22Rv1 (cell line): ENCODE measurements at regions not wholly inside any gene's neighbourhood (a gene's known extent, or its start where the extent isn't known, plus 50 kb on each side); places are given as distances from the start of the nearest gene placed in this dataset.

Experiments
- H3K27ac ChIP-seq: fragments of 450-650 bp; 2 replicates; pipeline ENCODE4 v1.5.1; 2017
- CTCF ChIP-seq: fragments of 450-650 bp; IDR thresholded peaks from 2 replicates; pipeline ENCODE4 v1.5.1; 2017; ENCODE audit warnings: mild to moderate bottlenecking
- ZFX ChIP-seq: fragments of 450-650 bp; IDR thresholded peaks from 2 replicates; pipeline ENCODE4 v1.6.1; 2017; ENCODE audit warnings: antibody characterized with exemption, borderline replicate concordance

DNA sequence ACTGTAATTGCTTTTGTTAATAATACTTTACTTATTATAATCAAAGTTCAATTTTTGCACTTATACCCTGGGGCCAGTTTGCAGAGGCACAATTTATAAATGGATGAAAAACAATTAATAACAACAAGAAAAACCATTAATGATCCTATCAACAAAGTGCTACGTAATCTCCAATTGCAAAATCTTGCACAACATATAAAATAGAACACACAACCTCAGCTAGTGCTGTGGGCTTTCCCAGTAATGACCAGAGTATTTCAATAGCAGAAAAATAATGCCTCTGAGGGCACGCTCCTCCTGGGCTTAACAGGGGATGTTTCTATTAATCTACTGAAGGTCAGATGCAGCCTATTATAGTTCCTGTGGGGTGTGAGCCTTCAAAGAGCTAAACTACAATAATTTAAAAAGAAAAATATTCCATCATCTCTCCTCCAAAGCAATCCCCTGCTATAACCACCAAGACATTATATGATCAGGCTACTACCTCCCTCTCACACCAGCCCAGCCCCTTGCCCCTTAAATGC is 508.5 kb upstream of the SLIT2 start:
- H3K27ac ChIP-seq = no peak overlapping the region
- TF ChIP-seq ZFX = no peak
- TF ChIP-seq CTCF = no peak

DNA sequence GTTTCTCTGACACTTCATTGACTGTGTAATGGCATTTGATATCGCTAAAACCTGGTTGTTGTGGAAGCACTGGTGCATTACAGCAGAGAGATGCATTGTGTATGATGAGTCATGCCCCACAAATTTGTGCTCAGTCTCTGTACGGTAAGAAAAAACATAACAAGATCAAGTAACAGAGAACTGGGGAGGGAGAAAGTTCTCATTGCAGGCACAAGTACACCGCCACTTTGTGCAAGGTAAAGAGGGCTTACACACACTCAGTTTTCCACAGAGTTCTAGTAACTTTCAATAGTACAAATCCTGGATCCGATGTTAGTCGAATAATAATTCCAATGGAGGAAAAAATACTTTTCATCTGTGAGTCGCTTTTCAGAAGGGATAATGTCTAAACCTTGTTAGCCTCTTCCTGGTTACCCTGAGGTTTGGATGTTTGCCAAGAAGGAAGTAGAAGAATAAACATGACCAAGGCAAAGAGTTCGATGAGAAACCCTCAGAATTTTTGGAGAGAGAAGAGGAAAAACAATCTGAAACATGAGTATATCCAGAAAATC is 512.5 kb upstream of the SLIT2 start:
- H3K27ac ChIP-seq = no peak overlapping the region; the same call in 1 of the 2 replicates
- TF ChIP-seq CTCF (no peak), ZFX (no peak)

- no peak overlapping the region for H3K27ac ChIP-seq
- TF ChIP-seq ZFX (no peak), CTCF (no peak)
Observed at GRCh38 chr4:19736968-19737756, 514.5 kb upstream of the SLIT2 start.

DNA sequence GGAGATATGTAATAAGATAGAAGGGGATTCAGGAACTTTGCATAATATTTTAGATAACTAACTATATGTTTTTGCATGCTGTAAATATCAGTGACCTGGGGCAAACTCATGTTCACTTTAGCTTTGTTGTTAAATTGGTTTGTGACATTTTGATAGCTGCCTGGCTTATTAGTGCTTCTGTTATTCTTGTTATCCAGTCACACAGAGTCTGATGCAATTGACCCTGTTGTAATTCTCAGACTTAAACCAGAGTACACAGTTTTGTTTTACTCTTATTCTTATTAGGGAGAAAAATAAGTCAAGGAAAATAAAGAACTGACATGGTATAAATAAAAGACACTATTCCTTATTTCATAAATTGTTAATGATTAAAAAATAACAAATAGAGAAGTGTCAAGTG is 516.7 kb upstream of the SLIT2 start:
- no peak overlapping the region for H3K27ac ChIP-seq
- TF ChIP-seq ZFX = no peak
- TF ChIP-seq CTCF = no peak

GRCh38 chr4:19729886-19730651 is 521.6 kb upstream of the SLIT2 start:
- H3K27ac ChIP-seq = no peak overlapping the region
- TF ChIP-seq ZFX (no peak), CTCF (no peak)

GRCh38 chr4:19728773-19729172 is 522.9 kb upstream of the SLIT2 start:
- TF ChIP-seq CTCF = no peak
- no peak for TF ChIP-seq ZFX

DNA sequence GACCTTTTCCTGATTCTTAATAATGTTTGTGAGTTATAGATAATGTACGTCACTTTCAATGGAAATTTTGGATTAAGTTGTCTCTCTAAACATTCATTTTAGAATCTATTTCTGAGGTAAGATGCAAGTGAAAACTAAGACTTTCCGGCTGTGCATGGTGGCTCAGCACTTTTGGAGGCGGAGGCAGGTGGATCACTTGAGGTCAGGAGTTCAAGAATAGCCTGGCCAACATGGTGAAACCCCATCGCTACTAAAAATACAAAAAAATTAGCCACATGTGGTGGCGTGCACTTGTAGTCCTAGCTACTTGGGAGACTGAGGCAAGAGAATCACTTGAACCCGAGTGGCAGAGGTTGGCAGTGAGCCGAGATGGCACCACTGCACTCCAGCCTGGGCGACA is 524.6 kb upstream of the SLIT2 start:
- TF ChIP-seq CTCF (no peak), ZFX (no peak)
- no peak overlapping the region for H3K27ac ChIP-seq

More at GRCh38 chr4:19728773-19729172, 522.9 kb upstream of the SLIT2 start:
- no peak overlapping the region for H3K27ac ChIP-seq
